ENCODE measurements at regions not wholly inside any gene's neighbourhood (a gene's known extent, or its start where the extent isn't known, plus 50 kb on each side); places are given as distances from the start of the nearest gene placed in this dataset.
"Not testable (repeated sequence)": the region's sequence is repeated elsewhere in the genome, so short reads cannot be mapped to it uniquely, and the experiment has no call there.

DNA sequence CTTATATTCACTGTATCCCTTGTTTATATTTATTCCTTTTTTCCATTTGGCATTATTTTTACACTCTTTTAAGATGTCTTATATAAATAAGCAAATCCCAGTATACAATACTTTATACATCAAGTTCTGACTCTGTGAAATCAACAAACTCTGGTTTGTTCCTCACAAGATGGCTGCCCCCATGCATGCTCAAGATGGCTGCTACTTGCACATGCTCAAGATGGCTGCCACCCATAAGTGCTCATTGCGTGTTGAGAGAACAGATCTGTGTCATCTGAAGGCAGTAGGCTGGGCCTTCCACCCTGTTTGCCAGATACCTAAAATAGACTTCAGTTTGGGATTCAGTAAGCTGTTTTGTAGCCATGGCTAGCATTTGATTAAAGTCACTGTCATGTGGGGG is 666.2 kb downstream of the TYW1 start:
- H3K9me3 Mint-ChIP-seq (ENCODE audit: unreplicated experiment): peaks cover 24% of the 10 kb centered on the region
- no peak for DNase-seq (ENCODE audit: low spot score)
- TF ChIP-seq, protein P1, sequence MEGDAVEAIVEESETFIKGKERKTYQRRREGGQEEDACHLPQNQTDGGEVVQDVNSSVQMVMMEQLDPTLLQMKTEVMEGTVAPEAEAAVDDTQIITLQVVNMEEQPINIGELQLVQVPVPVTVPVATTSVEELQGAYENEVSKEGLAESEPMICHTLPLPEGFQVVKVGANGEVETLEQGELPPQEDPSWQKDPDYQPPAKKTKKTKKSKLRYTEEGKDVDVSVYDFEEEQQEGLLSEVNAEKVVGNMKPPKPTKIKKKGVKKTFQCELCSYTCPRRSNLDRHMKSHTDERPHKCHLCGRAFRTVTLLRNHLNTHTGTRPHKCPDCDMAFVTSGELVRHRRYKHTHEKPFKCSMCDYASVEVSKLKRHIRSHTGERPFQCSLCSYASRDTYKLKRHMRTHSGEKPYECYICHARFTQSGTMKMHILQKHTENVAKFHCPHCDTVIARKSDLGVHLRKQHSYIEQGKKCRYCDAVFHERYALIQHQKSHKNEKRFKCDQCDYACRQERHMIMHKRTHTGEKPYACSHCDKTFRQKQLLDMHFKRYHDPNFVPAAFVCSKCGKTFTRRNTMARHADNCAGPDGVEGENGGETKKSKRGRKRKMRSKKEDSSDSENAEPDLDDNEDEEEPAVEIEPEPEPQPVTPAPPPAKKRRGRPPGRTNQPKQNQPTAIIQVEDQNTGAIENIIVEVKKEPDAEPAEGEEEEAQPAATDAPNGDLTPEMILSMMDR (IDR thresholded peaks at IDR 0.05; ENCODE audit: unreplicated experiment): no peak
- no peaks in the 10 kb centered on the region for H3K4me1 Mint-ChIP-seq (ENCODE audit: unreplicated experiment)
- H3K4me3 Mint-ChIP-seq (ENCODE audit: unreplicated experiment): no peak overlapping the region
- no peaks in the 10 kb centered on the region for H3K27me3 Mint-ChIP-seq (ENCODE audit: unreplicated experiment)
- no peaks in the 10 kb centered on the region for H3K36me3 Mint-ChIP-seq (ENCODE audit: low read depth, unreplicated experiment)
- no peak overlapping the region for H3K27ac Mint-ChIP-seq (ENCODE audit: unreplicated experiment)

DNA sequence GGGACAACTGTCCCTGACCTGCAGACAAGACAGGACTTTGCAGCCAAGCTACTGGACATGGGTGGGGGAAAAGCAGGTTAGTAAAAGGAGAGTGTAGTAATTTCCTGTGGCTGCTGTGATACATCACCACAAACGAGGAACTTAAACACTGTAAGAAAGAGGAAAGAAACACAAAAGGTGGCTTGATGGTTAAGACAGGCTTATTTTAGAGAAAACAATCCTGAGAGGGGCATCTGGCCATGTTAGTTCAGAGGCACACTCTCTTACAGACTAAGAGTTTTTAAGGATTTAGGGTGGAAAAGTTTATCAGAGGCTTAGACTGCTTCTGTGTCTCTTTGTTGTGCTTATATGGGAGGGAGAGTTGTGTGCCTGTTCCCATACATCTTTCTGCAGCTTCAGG is 667.0 kb downstream of the TYW1 start:
- no peak overlapping the region for H3K27ac Mint-ChIP-seq (ENCODE audit: unreplicated experiment)
- TF ChIP-seq, protein P1 (IDR thresholded peaks at IDR 0.05; ENCODE audit: unreplicated experiment): no peak
- H3K27me3 Mint-ChIP-seq (ENCODE audit: unreplicated experiment): no peaks in the 10 kb centered on the region
- no peaks in the 10 kb centered on the region for H3K4me1 Mint-ChIP-seq (ENCODE audit: unreplicated experiment)
- H3K36me3 Mint-ChIP-seq (ENCODE audit: low read depth, unreplicated experiment): no peaks in the 10 kb centered on the region
- no peak overlapping the region for H3K4me3 Mint-ChIP-seq (ENCODE audit: unreplicated experiment)
- peaks cover 22% of the 10 kb centered on the region for H3K9me3 Mint-ChIP-seq (ENCODE audit: unreplicated experiment)
- no peak for DNase-seq (ENCODE audit: low spot score)

DNA sequence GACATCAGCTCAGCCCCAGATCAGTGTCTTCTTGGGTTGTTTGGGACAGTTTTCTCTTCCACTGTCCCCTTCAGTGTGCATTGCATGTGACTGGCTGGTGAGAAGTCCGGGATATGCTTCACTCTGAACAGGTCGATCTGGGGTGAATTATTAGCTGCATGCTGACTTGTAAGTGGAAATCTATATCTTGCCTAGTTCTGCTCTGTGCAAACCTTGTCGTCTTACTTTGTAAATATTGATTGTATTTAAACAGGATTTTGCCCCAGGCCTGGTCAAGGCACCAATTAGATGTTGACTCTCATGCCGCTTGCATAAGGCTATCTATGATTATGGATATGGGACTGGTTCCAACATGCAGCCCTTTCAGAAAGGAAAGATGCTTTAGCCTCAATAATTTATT is 669.7 kb downstream of the TYW1 start:
- DNase-seq (ENCODE audit: low spot score); H3K27ac Mint-ChIP-seq (ENCODE audit: unreplicated experiment); H3K4me3 Mint-ChIP-seq (ENCODE audit: unreplicated experiment); H3K27me3 Mint-ChIP-seq (ENCODE audit: unreplicated experiment); H3K36me3 Mint-ChIP-seq (ENCODE audit: low read depth, unreplicated experiment); H3K4me1 Mint-ChIP-seq (ENCODE audit: unreplicated experiment): not testable (repeated sequence)
- peaks cover 17% of the 10 kb centered on the region for H3K9me3 Mint-ChIP-seq (ENCODE audit: unreplicated experiment)

DNA sequence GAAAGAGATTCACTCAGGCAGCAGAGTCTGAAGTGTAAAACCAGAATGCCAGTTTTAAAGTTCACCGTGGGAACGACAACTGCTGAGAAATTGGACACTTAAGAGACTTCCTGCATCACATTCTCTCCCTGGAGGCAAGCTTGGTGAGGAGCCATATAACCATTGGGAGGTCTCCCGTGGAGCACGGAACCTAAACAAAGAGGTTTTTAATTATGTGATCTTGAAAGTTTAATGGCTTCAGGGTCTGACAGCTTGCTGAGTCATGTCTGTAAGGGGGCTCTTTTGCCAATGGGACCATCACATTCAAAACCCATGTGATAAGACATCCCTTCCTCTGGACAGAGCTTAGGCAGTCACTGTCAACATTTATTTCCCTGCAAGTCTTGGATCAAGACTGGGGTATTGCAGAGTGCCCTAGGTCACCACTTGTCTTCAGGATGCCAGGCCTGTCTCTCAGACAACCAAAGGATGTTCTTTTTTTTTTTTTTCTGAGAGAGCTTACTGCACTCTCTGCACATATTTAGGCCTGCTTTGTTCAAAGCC is 674.4 kb downstream of the TYW1 start:
- peaks cover 6% of the 10 kb centered on the region for H3K27me3 Mint-ChIP-seq (ENCODE audit: unreplicated experiment)
- DNase-seq (ENCODE audit: low spot score): no peak
- H3K4me1 Mint-ChIP-seq (ENCODE audit: unreplicated experiment): no peaks in the 10 kb centered on the region
- no peaks in the 10 kb centered on the region for H3K36me3 Mint-ChIP-seq (ENCODE audit: low read depth, unreplicated experiment)
- no peak overlapping the region for H3K4me3 Mint-ChIP-seq (ENCODE audit: unreplicated experiment)
- no peak overlapping the region for H3K27ac Mint-ChIP-seq (ENCODE audit: unreplicated experiment)
- TF ChIP-seq, protein P1 (IDR thresholded peaks at IDR 0.05; ENCODE audit: unreplicated experiment): no peak
- peaks cover 25% of the 10 kb centered on the region for H3K9me3 Mint-ChIP-seq (ENCODE audit: unreplicated experiment)

DNA sequence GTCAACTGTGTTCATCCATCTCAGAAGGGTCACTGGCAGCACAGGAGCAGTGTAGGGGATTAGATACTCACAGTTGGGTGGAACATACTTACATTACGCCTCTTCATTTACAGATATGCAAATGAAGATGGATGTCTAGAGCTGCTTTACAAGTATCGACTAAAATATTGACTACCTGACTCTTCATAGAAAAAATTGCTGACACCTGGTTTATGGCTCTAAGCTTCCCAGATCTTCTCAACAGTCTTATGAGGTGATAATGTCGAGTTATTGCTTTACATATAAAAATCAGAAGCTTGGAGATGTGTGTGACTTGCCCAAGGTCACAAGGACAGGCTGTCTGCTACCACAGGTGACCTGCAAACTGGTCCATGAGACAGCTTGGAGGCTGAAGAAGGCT is 677.2 kb downstream of the TYW1 start:
- H3K4me1 Mint-ChIP-seq (ENCODE audit: unreplicated experiment): no peaks in the 10 kb centered on the region
- TF ChIP-seq, protein P1 (IDR thresholded peaks at IDR 0.05; ENCODE audit: unreplicated experiment): no peak
- peaks cover 37% of the 10 kb centered on the region for H3K9me3 Mint-ChIP-seq (ENCODE audit: unreplicated experiment)
- no peaks in the 10 kb centered on the region for H3K36me3 Mint-ChIP-seq (ENCODE audit: low read depth, unreplicated experiment)
- peaks cover 5% of the 10 kb centered on the region for H3K27me3 Mint-ChIP-seq (ENCODE audit: unreplicated experiment)
- DNase-seq (ENCODE audit: low spot score): no peak
- H3K27ac Mint-ChIP-seq (ENCODE audit: unreplicated experiment): no peak overlapping the region
- H3K4me3 Mint-ChIP-seq (ENCODE audit: unreplicated experiment): no peak overlapping the region

DNA sequence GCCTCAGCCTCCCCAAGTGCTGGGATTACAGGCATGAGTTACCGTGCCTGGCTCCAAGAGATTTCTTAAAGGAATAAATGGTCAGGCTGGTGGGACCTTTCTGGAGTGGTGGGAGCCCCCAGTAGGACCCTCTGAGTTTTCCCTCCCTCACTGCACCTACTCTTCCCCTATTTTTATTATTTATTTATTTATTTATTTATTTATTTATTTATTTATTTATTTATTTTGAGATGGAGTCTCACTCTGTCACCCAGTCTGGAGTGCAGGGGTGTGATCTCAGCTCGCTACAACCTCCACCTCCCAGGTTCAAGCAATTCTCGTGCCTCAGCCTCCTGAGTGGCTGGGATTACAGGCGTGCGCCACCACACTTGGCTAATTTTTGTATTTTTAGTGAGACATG is 678.2 kb downstream of the TYW1 start:
- not testable (repeated sequence) for DNase-seq (ENCODE audit: low spot score); H3K36me3 Mint-ChIP-seq (ENCODE audit: low read depth, unreplicated experiment); H3K27ac Mint-ChIP-seq (ENCODE audit: unreplicated experiment); H3K4me1 Mint-ChIP-seq (ENCODE audit: unreplicated experiment); H3K4me3 Mint-ChIP-seq (ENCODE audit: unreplicated experiment); H3K27me3 Mint-ChIP-seq (ENCODE audit: unreplicated experiment)
- H3K9me3 Mint-ChIP-seq (ENCODE audit: unreplicated experiment): peaks cover 44% of the 10 kb centered on the region
